Natural killer cell (primary cell): ENCODE measurements at regions not wholly inside any gene's neighbourhood (a gene's known extent, or its start where the extent isn't known, plus 50 kb on each side); places are given as distances from the start of the nearest gene placed in this dataset.

Source experiments
- ATAC-seq, 3 donors: fragments of 150-1000 bp in 2 of 3; fragments of 200-7000 bp in 1 of 3; cut with Tn5 transposase; 1 replicate in 1 of 3; 2 replicates in 2 of 3; pipeline ENCODE4 v1.10.0; 2021; ENCODE audit warnings: mild to moderate bottlenecking in 2 of 3, moderate library complexity in 2 of 3
- DNase-seq, 2 donors: peaks; one replicate each; pipeline versions ENCODE4 v3.0.0 to v3.0.0-alpha.2; 2013 to 2021; ENCODE audit warnings: mixed read lengths in 1 of 2
- H3K27ac ChIP-seq: one replicate; pipeline ENCODE4 v1.5.1; 2013; ENCODE audit warnings: mild to moderate bottlenecking, low read length
- H3K27me3 ChIP-seq: one replicate; pipeline ENCODE4 v1.6.1; 2013; ENCODE audit warnings: low read length; ENCODE audit not compliant: control insufficient read depth, insufficient read depth
- H3K36me3 ChIP-seq: one replicate; pipeline ENCODE4 v1.6.1; 2013; ENCODE audit warnings: low read length; ENCODE audit not compliant: control insufficient read depth, insufficient read depth
- H3K4me1 ChIP-seq: one replicate; pipeline ENCODE4 v1.6.1; 2013; ENCODE audit warnings: low read length; ENCODE audit not compliant: control insufficient read depth, insufficient read depth
- H3K4me3 ChIP-seq: one replicate; pipeline ENCODE4 v1.5.1; 2013; ENCODE audit warnings: low read length
- H3K9me3 ChIP-seq: one replicate; pipeline ENCODE4 v1.6.1; 2013; ENCODE audit warnings: low read length; ENCODE audit not compliant: control insufficient read depth, insufficient read depth
- H3K27ac Mint-ChIP-seq, 2 donors: one replicate each; pipeline ENCODE4 v1.8.0; 2022; ENCODE audit warnings: mild to moderate bottlenecking in 2 of 2, mixed read lengths in 2 of 2, moderate library complexity in 1 of 2
- H3K27me3 Mint-ChIP-seq, 2 donors: one replicate each; pipeline ENCODE4 v1.8.0; 2022; ENCODE audit warnings: low read depth in 2 of 2, mixed read lengths in 2 of 2
- H3K36me3 Mint-ChIP-seq: one replicate; pipeline ENCODE4 v1.8.0; 2022; ENCODE audit warnings: mixed read lengths
- H3K4me1 Mint-ChIP-seq, 2 donors: one replicate each; pipeline ENCODE4 v1.8.0; 2022; ENCODE audit warnings: mixed read lengths in 2 of 2
- H3K4me3 Mint-ChIP-seq: one replicate; pipeline ENCODE4 v1.8.0; 2022; ENCODE audit warnings: mild to moderate bottlenecking, moderate library complexity, mixed read lengths
- H3K9me3 Mint-ChIP-seq, 2 donors: one replicate each; pipeline ENCODE4 v1.8.0; 2022; ENCODE audit warnings: mixed read lengths in 2 of 2
- CTCF ChIP-seq: fragments of 200-600 bp; IDR thresholded peaks from one replicate; pipeline ENCODE4 v1.8.0; 2022; ENCODE audit warnings: antibody characterized with exemption
- WGBS: methylation state at CpG from one replicate; pipeline ENCODE4 v1.1.7; 2013; ENCODE audit warnings: missing lambda C conversion rate; ENCODE audit not compliant: insufficient coverage; 5-methylcytosine and 5-hydroxymethylcytosine counted together
- intact Hi-C: fragments of 100-400 bp; cut with micrococcal nuclease; formaldehyde crosslinking; loops from one replicate; pipeline ENCODE4 v1.14.2; 2022

DNA sequence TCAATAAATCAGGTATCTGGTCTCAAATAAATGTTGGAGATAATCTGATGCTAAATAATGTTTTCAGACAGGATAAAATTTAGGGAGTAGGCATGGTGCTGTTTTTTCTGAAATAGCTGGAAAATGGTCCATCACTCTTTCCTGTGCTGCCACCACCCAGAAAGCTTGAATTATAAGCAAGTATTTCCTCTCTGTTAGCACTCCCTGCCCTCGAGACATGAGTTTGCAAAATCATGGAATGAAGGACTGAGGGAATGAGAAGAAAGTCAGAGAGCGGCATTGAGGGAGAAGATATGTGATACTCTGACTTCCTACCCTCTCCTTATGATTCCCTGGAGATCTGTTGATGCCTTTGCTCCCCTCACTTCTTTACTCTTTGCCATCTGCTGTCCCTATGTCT is 1095.7 kb downstream of the IGSF11 start:
- no peaks in the 10 kb centered on the region for H3K36me3 ChIP-seq
- H3K4me3 ChIP-seq, result no peak overlapping the region
- no peak overlapping the region for H3K27ac Mint-ChIP-seq
- no peaks in the 10 kb centered on the region for H3K4me1 ChIP-seq
- no peak for TF ChIP-seq CTCF
- H3K27me3 Mint-ChIP-seq, result no peaks in the 10 kb centered on the region
- ATAC-seq (no peak), DNase-seq (no peak)
- no peaks in the 10 kb centered on the region for H3K4me1 Mint-ChIP-seq
- no peak overlapping the region for H3K27ac ChIP-seq
- H3K36me3 Mint-ChIP-seq, result no peaks in the 10 kb centered on the region
- WGBS, result no CpG with 5 or more reads among the region's 2 CpGs
- intact Hi-C loops, result no loop called here
- no peaks in the 10 kb centered on the region for H3K9me3 ChIP-seq
- H3K4me3 Mint-ChIP-seq, result no peak overlapping the region
- H3K9me3 Mint-ChIP-seq, result peaks cover 10 to 20% of the 10 kb centered on the region in 2 donors
- H3K27me3 ChIP-seq, result no peaks in the 10 kb centered on the region

GRCh38 chr3:117939425-117940027 is 1095.1 kb downstream of the IGSF11 start:
- Histone ChIP-seq H3K9me3 (no peaks in the 10 kb centered on the region), H3K36me3 (no peaks in the 10 kb centered on the region), H3K27ac (no peak overlapping the region), H3K27me3 (no peaks in the 10 kb centered on the region), H3K4me1 (no peaks in the 10 kb centered on the region), H3K4me3 (no peak overlapping the region)
- Mint-ChIP-seq H3K27me3 (no peaks in the 10 kb centered on the region), H3K4me3 (no peak overlapping the region), H3K27ac (no peak overlapping the region), H3K9me3 (peaks cover 10 to 20% of the 10 kb centered on the region in 2 donors), H3K4me1 (no peaks in the 10 kb centered on the region), H3K36me3 (no peaks in the 10 kb centered on the region)
- WGBS, result 86% methylated on average over 1 of the region's 1 CpG
- no peak for TF ChIP-seq CTCF
- DNase-seq (no peak), ATAC-seq (no peak)
- intact Hi-C loops, result no loop called here

- H3K9me3 Mint-ChIP-seq, result peaks cover 12 to 13% of the 10 kb centered on the region in 2 donors
- no peaks in the 10 kb centered on the region for H3K36me3 Mint-ChIP-seq
- ATAC-seq, result no peak
- H3K27ac ChIP-seq, result no peak overlapping the region
- H3K4me1 Mint-ChIP-seq, result no peaks in the 10 kb centered on the region
- H3K27me3 ChIP-seq, result no peaks in the 10 kb centered on the region
- H3K36me3 ChIP-seq, result no peaks in the 10 kb centered on the region
- TF ChIP-seq CTCF, result no peak
- DNase-seq, result no peak
- H3K9me3 ChIP-seq, result no peaks in the 10 kb centered on the region
- H3K27ac Mint-ChIP-seq, result no peak overlapping the region
- no peak overlapping the region for H3K4me3 Mint-ChIP-seq
- intact Hi-C loops, result no loop called here
- no peak overlapping the region for H3K4me3 ChIP-seq
- H3K27me3 Mint-ChIP-seq, result no peaks in the 10 kb centered on the region
- H3K4me1 ChIP-seq, result no peaks in the 10 kb centered on the region
These were observed 1093.6 kb downstream of the IGSF11 start for GRCh38 chr3:117941015-117941414.

- Mint-ChIP-seq H3K4me3 (no peak overlapping the region), H3K36me3 (no peaks in the 10 kb centered on the region), H3K4me1 (no peaks in the 10 kb centered on the region), H3K27me3 (no peaks in the 10 kb centered on the region), H3K9me3 (peaks cover 12 to 13% of the 10 kb centered on the region in 2 donors), H3K27ac (no peak overlapping the region)
- H3K27ac ChIP-seq, result no peak overlapping the region
- H3K4me3 ChIP-seq, result no peak overlapping the region
- H3K9me3 ChIP-seq, result no peaks in the 10 kb centered on the region
- WGBS, result 89% methylated on average over 4 of the region's 4 CpGs
- TF ChIP-seq CTCF, result no peak
- H3K36me3 ChIP-seq, result no peaks in the 10 kb centered on the region
- no peak for ATAC-seq
- DNase-seq, result no peak
- intact Hi-C loops, result no loop called here
- H3K27me3 ChIP-seq, result no peaks in the 10 kb centered on the region
- H3K4me1 ChIP-seq, result no peaks in the 10 kb centered on the region
These were observed 1092.9 kb downstream of the IGSF11 start for GRCh38 chr3:117941756-117942155.
